ENCODE measurements at regions not wholly inside any gene's neighbourhood (a gene's known extent, or its start where the extent isn't known, plus 50 kb on each side); places are given as distances from the start of the nearest gene placed in this dataset.

DNA sequence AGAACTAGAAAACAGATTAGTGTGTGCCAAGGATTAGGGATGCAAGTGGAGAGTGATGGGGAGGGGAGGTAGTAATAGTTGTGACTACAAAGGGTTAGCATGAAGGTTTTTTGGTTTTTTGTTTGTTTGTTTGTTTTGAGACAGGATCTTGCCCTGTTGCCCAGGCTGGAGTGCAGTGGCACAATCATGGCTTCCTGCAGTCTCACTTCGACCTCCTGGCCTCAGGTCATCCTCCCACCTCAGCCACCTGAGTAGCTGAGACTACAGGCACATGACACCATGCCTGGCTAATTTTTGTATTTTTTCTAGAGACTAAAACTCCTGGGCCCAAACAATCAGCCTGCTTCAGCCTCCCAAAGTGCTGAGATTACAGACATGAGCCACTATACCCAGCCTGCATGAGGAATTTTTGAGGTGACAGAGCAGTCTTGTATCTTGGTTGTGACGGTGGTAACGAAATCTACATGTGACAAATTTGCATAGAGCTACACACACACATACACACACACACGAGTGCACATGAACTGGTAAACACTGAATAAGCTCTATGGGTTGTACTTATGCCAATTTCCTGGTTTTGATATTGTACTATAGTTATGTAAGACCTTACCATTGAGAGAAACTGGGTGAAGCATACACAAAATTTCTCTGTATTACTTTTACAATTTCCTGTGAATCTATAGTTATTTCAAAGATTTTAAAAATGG, 59.6 kb upstream of the TOM1L1 start:
- WGBS, 5 donors, result 30 to 50% (median 35%) methylated on average over 4 of the region's 4 CpGs
- Histone ChIP-seq H3K36me3 (no peaks in the 10 kb centered on the region), H3K4me3 (no peak overlapping the region), H3K4me1 (peaks cover 0 to 5% (median 0%) of the 10 kb centered on the region in 4 donors), H3K27me3 (peaks cover 0 to 5% (median 0%) of the 10 kb centered on the region in 3 donors), H3K9me3 (peaks cover 0 to 11% (median 9%) of the 10 kb centered on the region in 4 donors), H3K27ac (no peak overlapping the region)
- no peak for DNase-seq
- intact Hi-C loops (cut with DNase I; ENCODE audit: low total_unique reads), result no loop called here
- TF ChIP-seq POLR2AphosphoS5 (IDR thresholded peaks at IDR 0.05), result peak in 1 of 3 donors; percentile 56
- no peak for TF ChIP-seq EP300 (IDR thresholded peaks at IDR 0.05)
- TF ChIP-seq POLR2A (IDR thresholded peaks at IDR 0.05), result no peak
- TF ChIP-seq, protein P1, sequence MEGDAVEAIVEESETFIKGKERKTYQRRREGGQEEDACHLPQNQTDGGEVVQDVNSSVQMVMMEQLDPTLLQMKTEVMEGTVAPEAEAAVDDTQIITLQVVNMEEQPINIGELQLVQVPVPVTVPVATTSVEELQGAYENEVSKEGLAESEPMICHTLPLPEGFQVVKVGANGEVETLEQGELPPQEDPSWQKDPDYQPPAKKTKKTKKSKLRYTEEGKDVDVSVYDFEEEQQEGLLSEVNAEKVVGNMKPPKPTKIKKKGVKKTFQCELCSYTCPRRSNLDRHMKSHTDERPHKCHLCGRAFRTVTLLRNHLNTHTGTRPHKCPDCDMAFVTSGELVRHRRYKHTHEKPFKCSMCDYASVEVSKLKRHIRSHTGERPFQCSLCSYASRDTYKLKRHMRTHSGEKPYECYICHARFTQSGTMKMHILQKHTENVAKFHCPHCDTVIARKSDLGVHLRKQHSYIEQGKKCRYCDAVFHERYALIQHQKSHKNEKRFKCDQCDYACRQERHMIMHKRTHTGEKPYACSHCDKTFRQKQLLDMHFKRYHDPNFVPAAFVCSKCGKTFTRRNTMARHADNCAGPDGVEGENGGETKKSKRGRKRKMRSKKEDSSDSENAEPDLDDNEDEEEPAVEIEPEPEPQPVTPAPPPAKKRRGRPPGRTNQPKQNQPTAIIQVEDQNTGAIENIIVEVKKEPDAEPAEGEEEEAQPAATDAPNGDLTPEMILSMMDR (IDR thresholded peaks at IDR 0.05), result no peak

DNA sequence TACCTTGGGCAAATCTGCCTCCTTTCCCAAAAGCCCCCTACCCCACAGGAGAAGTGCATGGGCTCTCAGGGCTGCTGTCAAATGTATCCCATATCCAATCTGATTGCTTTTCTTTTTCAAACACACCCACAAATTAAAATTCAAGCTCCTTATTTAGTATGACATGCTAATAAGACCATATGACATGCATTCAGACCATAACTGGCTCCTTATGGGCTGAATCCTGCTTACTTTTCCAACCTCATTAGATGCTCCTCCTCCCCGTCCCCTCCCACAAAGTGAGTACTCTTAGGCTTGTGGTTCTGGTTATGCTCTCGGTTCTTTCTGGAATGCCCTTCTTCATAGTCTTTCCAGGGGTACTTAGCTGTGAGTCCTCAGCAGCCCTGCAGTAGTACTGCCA, 59.0 kb upstream of the TOM1L1 start:
- Histone ChIP-seq H3K27ac (no peak overlapping the region), H3K36me3 (no peaks in the 10 kb centered on the region), H3K4me3 (no peak overlapping the region), H3K27me3 (peaks cover 0 to 5% (median 0%) of the 10 kb centered on the region in 3 donors), H3K4me1 (peaks cover 0 to 5% (median 0%) of the 10 kb centered on the region in 4 donors), H3K9me3 (peaks cover 0 to 5% (median 3%) of the 10 kb centered on the region in 4 donors)
- DNase-seq, result no peak
- TF ChIP-seq POLR2A (IDR thresholded peaks at IDR 0.05), result no peak
- TF ChIP-seq, protein P1 (IDR thresholded peaks at IDR 0.05), result no peak
- no peak for TF ChIP-seq POLR2AphosphoS5 (IDR thresholded peaks at IDR 0.05)
- TF ChIP-seq EP300 (IDR thresholded peaks at IDR 0.05), result no peak
- intact Hi-C loops (cut with DNase I; ENCODE audit: low total_unique reads), result no loop called here
- 76 to 87% (median 83%) methylated on average over 2 of the region's 2 CpGs for WGBS, 5 donors

DNA sequence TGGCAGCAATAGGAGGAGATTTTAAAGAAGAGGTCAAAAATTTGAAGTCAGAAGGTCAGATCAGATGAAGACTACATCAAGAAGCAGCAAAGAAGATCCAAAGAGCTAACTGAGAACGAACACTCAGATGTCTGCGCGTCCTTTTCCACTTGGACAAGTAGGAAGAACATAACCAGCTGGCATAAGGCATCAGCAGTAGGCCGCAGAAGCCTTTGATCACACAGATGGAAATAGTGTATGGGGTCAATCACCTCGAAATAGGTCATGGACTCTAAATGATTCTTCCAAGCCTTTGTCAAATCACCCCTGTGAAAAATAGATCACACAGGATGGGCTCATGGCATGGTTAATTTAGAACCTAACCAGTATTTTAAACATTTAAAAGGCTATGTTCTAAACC, 56.4 kb upstream of the TOM1L1 start:
- no peaks in the 10 kb centered on the region for H3K27me3 ChIP-seq
- H3K9me3 ChIP-seq, result no peaks in the 10 kb centered on the region
- H3K4me1 ChIP-seq, result peaks cover 0 to 5% (median 0%) of the 10 kb centered on the region in 4 donors
- H3K4me3 ChIP-seq, result no peak overlapping the region
- intact Hi-C loops (cut with DNase I; ENCODE audit: low total_unique reads), result no loop called here
- TF ChIP-seq POLR2AphosphoS5 (IDR thresholded peaks at IDR 0.05), result no peak
- TF ChIP-seq POLR2A (IDR thresholded peaks at IDR 0.05), result no peak
- no peak for TF ChIP-seq EP300 (IDR thresholded peaks at IDR 0.05)
- TF ChIP-seq, protein P1 (IDR thresholded peaks at IDR 0.05), result no peak
- 78 to 92% (median 90%) methylated on average over 5 of the region's 5 CpGs for WGBS, 5 donors
- no peaks in the 10 kb centered on the region for H3K36me3 ChIP-seq
- H3K27ac ChIP-seq, result no peak overlapping the region
- DNase-seq, result no peak

DNA sequence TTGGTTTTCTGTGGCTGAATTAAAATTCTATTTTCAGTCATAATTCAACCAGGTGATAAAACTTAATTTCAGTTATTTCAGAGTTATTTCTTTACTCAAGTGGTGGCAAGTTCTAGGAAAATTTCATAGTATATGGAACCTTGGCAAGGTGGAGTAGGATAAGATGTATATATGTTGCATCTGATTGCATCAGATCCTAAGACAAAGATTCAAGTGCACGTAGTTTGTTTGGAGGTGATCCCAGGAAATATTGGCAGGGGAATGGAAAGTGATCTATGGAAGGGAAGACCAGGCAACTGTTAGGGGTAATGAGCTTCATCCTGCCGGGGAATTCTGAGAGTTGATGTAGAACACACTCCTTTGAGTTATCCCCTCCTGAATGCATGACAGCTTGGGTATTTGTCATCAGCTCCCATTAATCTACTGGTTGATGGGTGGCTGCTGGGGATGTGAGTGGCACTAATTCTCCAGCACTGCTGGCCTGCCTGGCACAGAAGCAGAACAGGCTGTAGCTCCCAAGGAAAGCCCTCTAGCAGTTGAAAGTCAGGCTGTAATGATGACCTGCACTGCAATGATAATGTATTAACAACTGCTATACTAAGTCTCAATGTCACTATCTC, 52.2 kb upstream of the TOM1L1 start:
- no peaks in the 10 kb centered on the region for H3K4me1 ChIP-seq
- no peaks in the 10 kb centered on the region for H3K27me3 ChIP-seq
- WGBS, 5 donors, result 80 to 93% (median 85%) methylated on average over 2 of the region's 2 CpGs
- intact Hi-C loops (cut with DNase I; ENCODE audit: low total_unique reads), result no loop called here
- TF ChIP-seq, protein P1 (IDR thresholded peaks at IDR 0.05), result no peak
- TF ChIP-seq POLR2A (IDR thresholded peaks at IDR 0.05) (no peak), EP300 (IDR thresholded peaks at IDR 0.05) (no peak), POLR2AphosphoS5 (IDR thresholded peaks at IDR 0.05) (no peak)
- H3K9me3 ChIP-seq, result no peaks in the 10 kb centered on the region
- H3K27ac ChIP-seq, result no peak overlapping the region
- H3K4me3 ChIP-seq, result no peak overlapping the region
- DNase-seq, result no peak
- H3K36me3 ChIP-seq, result no peaks in the 10 kb centered on the region

Measured in stomach (tissue), 8 donors.